ENCODE measurements at regions not wholly inside any gene's neighbourhood (a gene's known extent, or its start where the extent isn't known, plus 50 kb on each side); places are given as distances from the start of the nearest gene placed in this dataset.

DNA sequence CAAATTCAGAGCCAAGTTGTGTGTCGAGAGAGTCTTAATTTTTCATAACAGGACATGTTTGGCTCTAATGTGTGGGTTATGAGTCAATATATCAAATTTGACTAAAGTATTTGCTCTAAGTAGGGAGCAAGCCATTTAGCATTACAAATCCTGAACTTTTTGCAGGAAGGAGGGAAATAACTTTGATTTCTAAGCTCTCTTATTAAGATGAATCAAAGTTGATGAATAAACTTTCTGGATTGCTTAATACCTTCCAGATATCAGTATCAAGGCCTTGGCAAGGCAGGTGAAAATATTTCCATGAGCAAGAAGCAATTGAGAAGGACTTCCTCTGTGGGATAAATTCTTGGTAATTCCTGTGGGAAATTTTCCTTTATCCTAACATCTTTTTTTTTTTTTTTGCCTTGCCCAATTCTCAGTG lies 258.8 kb downstream of the AHR start:
- TF ChIP-seq, protein P1, sequence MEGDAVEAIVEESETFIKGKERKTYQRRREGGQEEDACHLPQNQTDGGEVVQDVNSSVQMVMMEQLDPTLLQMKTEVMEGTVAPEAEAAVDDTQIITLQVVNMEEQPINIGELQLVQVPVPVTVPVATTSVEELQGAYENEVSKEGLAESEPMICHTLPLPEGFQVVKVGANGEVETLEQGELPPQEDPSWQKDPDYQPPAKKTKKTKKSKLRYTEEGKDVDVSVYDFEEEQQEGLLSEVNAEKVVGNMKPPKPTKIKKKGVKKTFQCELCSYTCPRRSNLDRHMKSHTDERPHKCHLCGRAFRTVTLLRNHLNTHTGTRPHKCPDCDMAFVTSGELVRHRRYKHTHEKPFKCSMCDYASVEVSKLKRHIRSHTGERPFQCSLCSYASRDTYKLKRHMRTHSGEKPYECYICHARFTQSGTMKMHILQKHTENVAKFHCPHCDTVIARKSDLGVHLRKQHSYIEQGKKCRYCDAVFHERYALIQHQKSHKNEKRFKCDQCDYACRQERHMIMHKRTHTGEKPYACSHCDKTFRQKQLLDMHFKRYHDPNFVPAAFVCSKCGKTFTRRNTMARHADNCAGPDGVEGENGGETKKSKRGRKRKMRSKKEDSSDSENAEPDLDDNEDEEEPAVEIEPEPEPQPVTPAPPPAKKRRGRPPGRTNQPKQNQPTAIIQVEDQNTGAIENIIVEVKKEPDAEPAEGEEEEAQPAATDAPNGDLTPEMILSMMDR (IDR thresholded peaks at IDR 0.05) = no peak
- no peak for TF ChIP-seq POLR2A (IDR thresholded peaks at IDR 0.05)
